GM19240 (cell line): ENCODE measurements at regions not wholly inside any gene's neighbourhood (a gene's known extent, or its start where the extent isn't known, plus 50 kb on each side); places are given as distances from the start of the nearest gene placed in this dataset.

Source experiments
- DNase-seq: peaks from one replicate; pipeline ENCODE4 v3.0.0; 2011; ENCODE audit warnings: low spot score; ENCODE audit not compliant: insufficient read length

DNA sequence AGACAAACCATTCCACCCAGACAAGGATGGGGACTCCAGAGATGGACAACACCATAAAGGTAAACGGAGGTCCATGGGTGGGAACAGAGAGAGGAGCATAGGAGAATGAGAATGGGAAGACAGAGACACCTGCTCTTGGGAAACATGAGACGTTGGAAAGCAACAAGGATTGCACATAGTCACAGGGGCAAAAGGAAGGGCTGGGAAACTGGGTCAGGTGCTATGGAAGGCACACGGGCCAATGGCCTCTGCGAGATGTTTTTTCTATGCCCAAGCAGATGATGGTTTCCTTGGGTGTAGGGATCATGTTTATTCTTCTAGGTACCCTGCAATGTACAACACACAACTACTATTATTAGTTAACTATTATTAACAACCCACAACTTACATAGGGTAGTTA, 143.6 kb upstream of the AGAP1 start:
- DNase-seq: no peak

- DNase-seq: no peak
Measured at GRCh38 chr2:235352541-235352940, 141.3 kb upstream of the AGAP1 start.

DNA sequence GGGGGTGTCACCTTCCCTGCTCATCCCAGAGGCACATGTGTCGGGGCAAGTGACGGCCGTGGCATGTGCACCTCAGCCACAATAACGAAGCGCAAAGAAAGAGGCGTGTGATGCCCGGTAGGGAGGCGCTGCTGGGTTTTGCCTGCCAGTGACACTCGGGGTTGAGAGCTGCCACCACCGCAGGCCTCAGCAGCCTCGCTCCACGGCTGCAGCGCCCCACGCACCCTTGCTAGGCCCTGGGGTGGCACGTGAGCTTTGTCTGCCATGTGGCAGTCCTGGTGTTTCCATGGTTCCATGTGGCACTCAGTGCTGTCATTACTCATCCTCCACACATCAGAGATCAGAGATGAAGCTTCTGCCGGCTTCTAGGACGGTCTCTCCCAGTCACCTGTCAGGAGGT, 136.0 kb upstream of the AGAP1 start:
- DNase-seq: no peak

GRCh38 chr2:235358981-235359471, 134.8 kb upstream of the AGAP1 start:
- no peak for DNase-seq

DNA sequence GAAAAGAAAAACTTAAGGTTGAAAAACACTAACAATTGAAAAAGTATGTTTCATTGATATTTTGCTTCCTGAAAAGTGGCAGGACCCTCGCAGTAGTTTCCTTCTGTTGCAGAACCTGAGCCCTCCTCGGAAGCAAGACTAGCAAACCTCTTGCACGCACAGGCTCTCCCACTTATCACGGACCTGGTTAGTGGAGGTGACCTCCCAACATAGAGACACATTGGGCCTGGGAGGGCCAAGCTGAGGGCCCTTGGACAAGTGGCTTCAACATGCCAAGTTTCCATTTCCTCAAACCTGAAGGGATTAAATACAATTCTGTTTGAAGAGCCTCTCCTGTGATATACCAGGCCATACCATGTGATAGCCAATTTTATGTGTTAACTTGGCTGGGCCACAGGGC, 133.4 kb upstream of the AGAP1 start:
- no peak for DNase-seq

- no peak for DNase-seq
Measured at GRCh38 chr2:235365743-235366142, 128.1 kb upstream of the AGAP1 start.

GRCh38 chr2:235366390-235366789, 127.5 kb upstream of the AGAP1 start:
- no peak for DNase-seq

DNA sequence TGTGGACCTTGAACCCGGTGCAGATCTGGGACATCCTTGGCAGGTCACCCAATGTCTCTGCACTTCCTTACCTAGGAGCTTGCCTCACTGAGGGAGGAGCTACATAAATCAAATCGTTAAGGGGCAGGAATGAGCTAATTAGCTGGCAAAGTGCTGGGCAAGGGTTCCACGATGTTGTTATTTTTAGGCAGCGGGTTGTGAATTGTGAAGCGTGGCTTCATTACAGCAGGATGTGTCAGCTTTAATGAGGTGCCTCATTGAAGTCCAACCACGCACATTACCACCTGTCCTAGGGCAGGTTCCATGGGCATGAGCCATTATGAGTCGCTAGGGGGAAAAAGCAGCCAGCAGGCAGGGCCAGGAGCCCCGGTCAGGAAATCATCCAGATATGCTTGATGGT, 127.0 kb upstream of the AGAP1 start:
- DNase-seq: no peak

- DNase-seq: no peak
Measured at GRCh38 chr2:235371018-235371417, 122.8 kb upstream of the AGAP1 start.

- no peak for DNase-seq
Measured at GRCh38 chr2:235373171-235373570, 120.7 kb upstream of the AGAP1 start.

GRCh38 chr2:235377176-235377575, 116.7 kb upstream of the AGAP1 start:
- no peak for DNase-seq

DNA sequence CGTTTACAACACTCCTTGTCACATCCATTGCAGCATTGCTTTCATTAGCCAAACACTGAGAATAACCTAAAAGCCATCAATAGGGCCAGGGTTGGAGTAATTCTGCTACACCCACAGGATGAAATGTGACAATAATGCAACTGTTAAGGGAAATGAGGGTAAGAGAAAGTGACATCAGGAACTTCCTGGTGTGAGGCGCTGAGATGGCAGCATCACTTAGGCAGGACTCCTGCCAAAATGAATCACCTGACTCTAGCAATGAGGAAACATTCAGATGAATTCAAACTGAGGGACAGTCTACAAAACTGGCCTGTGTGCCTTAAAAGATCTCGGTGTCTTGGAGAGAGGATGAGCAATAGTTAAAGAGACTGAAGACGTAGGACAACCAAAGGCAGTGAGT, 115.6 kb upstream of the AGAP1 start:
- no peak for DNase-seq

DNA sequence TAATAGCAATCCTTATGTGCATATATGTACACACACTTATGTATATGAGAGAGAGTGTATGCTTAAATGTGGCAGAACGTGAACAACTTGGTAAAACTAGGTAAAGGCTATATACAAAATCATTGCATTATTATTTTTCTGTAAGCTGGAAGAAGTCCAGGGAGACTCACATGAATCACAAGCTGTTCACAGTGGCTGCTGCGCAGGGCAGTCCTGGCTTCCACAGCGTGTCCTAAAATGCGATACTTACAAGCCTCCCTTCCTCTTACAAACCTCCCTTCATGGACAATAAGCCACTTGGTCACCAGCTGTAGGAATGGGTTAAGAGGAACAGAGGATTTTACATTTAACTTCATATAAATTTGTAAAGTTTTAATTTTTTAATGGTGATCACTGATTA, 114.9 kb upstream of the AGAP1 start:
- no peak for DNase-seq

GRCh38 chr2:235381261-235381912, 112.5 kb upstream of the AGAP1 start:
- DNase-seq: no peak

GRCh38 chr2:235382179-235382578, 111.7 kb upstream of the AGAP1 start:
- DNase-seq: no peak

DNA sequence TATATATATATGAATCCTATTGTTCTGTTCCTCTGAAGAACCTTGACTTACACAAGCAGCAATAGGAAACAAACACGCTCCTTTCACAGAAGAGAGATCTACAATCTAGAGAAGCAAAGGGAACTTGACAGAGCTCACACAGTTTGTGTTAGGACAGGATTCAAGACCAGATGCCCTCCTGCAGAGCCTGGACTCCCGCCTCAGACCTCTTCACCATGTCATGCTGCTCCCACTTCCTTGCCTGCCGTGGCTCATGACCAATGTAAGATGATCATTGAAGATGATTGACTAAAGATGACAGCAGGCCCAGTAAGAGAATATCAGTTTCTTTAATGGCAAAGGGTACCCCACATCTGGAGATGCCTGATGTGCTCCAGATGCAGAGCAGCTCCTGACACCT, 111.2 kb upstream of the AGAP1 start:
- DNase-seq: no peak

GRCh38 chr2:235383272-235383843, 110.5 kb upstream of the AGAP1 start:
- DNase-seq: no peak

GRCh38 chr2:235384624-235385023, 109.2 kb upstream of the AGAP1 start:
- DNase-seq: no peak

GRCh38 chr2:235389626-235390025, 104.2 kb upstream of the AGAP1 start:
- no peak for DNase-seq

GRCh38 chr2:235390108-235390815, 103.6 kb upstream of the AGAP1 start:
- DNase-seq: no peak

DNA sequence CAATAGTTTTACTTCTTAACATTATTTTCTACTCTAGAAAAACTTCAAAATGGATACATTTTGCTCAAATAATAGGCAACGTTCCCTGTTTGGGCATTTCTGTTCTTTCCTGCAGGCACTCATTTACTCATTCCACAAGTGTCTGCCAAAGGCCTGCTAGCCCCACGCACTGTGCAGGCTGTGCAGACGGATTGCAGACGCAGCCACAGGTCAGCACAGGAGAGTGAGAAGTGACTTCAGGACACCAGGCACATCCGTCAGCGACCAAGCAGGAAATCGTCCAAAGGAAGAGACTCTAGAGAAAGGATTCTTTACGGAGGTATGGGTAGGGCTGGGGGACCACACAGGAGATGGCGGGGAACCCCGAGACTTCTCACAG, 103.0 kb upstream of the AGAP1 start:
- no peak for DNase-seq

- DNase-seq: no peak
Measured at GRCh38 chr2:235391921-235392615, 101.8 kb upstream of the AGAP1 start.
